ENCODE measurements at regions not wholly inside any gene's neighbourhood (a gene's known extent, or its start where the extent isn't known, plus 50 kb on each side); places are given as distances from the start of the nearest gene placed in this dataset.

- CTCF ChIA-PET (ENCODE audit: low intra/inter-chr PET ratio, low total read pairs): no interaction called here
- H3K4me1 ChIP-seq (ENCODE audit: insufficient read depth, low read length): 0 out of 2 replicates have a peak, but pooled peaks cover 7% of the 10 kb centered on the region
- no peak overlapping the region for H3K9ac ChIP-seq (ENCODE audit: insufficient read depth, low read depth, low read length)
- WGBS (ENCODE audit: low lambda C conversion rate): 35% methylated on average over 5 of the region's 5 CpGs
- no peak overlapping the region for H3K4me2 ChIP-seq (ENCODE audit: low read depth, low read length)
- no peak for TF ChIP-seq ZNF800 (CRISPR knock-in tag; IDR thresholded peaks at IDR 0.05)
- TF ChIP-seq NFE2L2 (IDR thresholded peaks at IDR 0.05; ENCODE audit: low read length): peak; percentile 54; the same call in 1 of the 2 replicates
- no peaks in the 10 kb centered on the region for H3K36me3 ChIP-seq (replicated peaks in 1 of 2; ENCODE audit: control insufficient read depth in 1 of 2, insufficient read depth in 2 of 2, low read length in 2 of 2)
- H3K9me3 ChIP-seq (ENCODE audit: low read length): no peaks in the 10 kb centered on the region
- in situ Hi-C loops (cut with HindIII; ENCODE audit: extremely low pct_ligation_motif_present, low pct_unique_long_range_greater_than_20kb) (no loop called here), intact Hi-C loops (cut with micrococcal nuclease; ENCODE audit: unreplicated experiment) (no loop called here)
- POLR2A ChIA-PET: no interaction called here
- no peak for FAIRE-seq
- no peak for DNase-seq (ENCODE audit: low spot score)
- no peak overlapping the region for H3K27ac ChIP-seq (ENCODE audit: extremely low read length, insufficient read depth, low read length)
- peaks cover 0 to 7% of the 10 kb centered on the region in 2 experiments; a peak in 2 of 5 replicates for H3K27me3 ChIP-seq (ENCODE audit: control insufficient read depth in 1 of 2, insufficient read depth in 2 of 2, low read length in 2 of 2)
- no TSS peak for BruUV-seq (replicated peaks)
- H2AFZ ChIP-seq (ENCODE audit: low read length): no peak overlapping the region
- no peak overlapping the region for H3K4me3 ChIP-seq (replicated peaks in 1 of 3; ENCODE audit: insufficient read depth in 1 of 3, low read depth in 2 of 3, low read length in 3 of 3)
- H3K79me2 ChIP-seq (ENCODE audit: insufficient read depth, low read length): no peaks in the 10 kb centered on the region
- no peaks in the 10 kb centered on the region for H4K20me1 ChIP-seq (ENCODE audit: insufficient read depth, low read length)
- ATAC-seq: no peak
Measured at GRCh38 chr2:204115137-204116056, 178.8 kb downstream of the ICOS start.

- H3K4me3 ChIP-seq (replicated peaks in 1 of 3; ENCODE audit: insufficient read depth in 1 of 3, low read depth in 2 of 3, low read length in 3 of 3): no peak overlapping the region
- POLR2A ChIA-PET: no interaction called here
- H3K4me1 ChIP-seq (ENCODE audit: insufficient read depth, low read length): 0 out of 2 replicates have a peak, but pooled peaks cover 7% of the 10 kb centered on the region
- no peak overlapping the region for H3K4me2 ChIP-seq (ENCODE audit: low read depth, low read length)
- DNase-seq (ENCODE audit: low spot score): no peak
- no peak overlapping the region for H2AFZ ChIP-seq (ENCODE audit: low read length)
- FAIRE-seq: no peak
- H3K36me3 ChIP-seq (replicated peaks in 1 of 2; ENCODE audit: control insufficient read depth in 1 of 2, insufficient read depth in 2 of 2, low read length in 2 of 2): no peaks in the 10 kb centered on the region
- intact Hi-C loops (cut with micrococcal nuclease; ENCODE audit: unreplicated experiment): no loop called here
- H3K27ac ChIP-seq (ENCODE audit: extremely low read length, insufficient read depth, low read length): no peak overlapping the region
- peaks cover 0 to 3% of the 10 kb centered on the region in 2 experiments; a peak in 1 of 5 replicates for H3K27me3 ChIP-seq (ENCODE audit: control insufficient read depth in 1 of 2, insufficient read depth in 2 of 2, low read length in 2 of 2)
- CTCF ChIA-PET (ENCODE audit: low intra/inter-chr PET ratio, low total read pairs): no interaction called here
- TF ChIP-seq SMYD3 (CRISPR knock-in tag; IDR thresholded peaks at IDR 0.05) (no peak), U2AF2 (IDR thresholded peaks at IDR 0.05; ENCODE audit: low read depth, low read length) (no peak), ZNF766 (CRISPR knock-in tag; IDR thresholded peaks at IDR 0.05; ENCODE audit: borderline replicate concordance) (no peak)
- WGBS (ENCODE audit: low lambda C conversion rate): 18% methylated on average over 6 of the region's 6 CpGs
- H3K79me2 ChIP-seq (ENCODE audit: insufficient read depth, low read length): no peaks in the 10 kb centered on the region
- no peaks in the 10 kb centered on the region for H3K9me3 ChIP-seq (ENCODE audit: low read length)
- ATAC-seq: no peak
- in situ Hi-C loops (cut with HindIII; ENCODE audit: extremely low pct_ligation_motif_present, low pct_unique_long_range_greater_than_20kb): no loop called here
- H4K20me1 ChIP-seq (ENCODE audit: insufficient read depth, low read length): no peaks in the 10 kb centered on the region
- BruUV-seq (replicated peaks): no TSS peak
- H3K9ac ChIP-seq (ENCODE audit: insufficient read depth, low read depth, low read length): no peak overlapping the region
Measured at GRCh38 chr2:204116159-204116792, 179.7 kb downstream of the ICOS start.
